ENCODE measurements at regions not wholly inside any gene's neighbourhood (a gene's known extent, or its start where the extent isn't known, plus 50 kb on each side); places are given as distances from the start of the nearest gene placed in this dataset.

- H3K27ac ChIP-seq: no peak overlapping the region
- no peak for TF ChIP-seq ZFX (IDR thresholded peaks at IDR 0.05; ENCODE audit: borderline replicate concordance)
- TF ChIP-seq, protein P1, sequence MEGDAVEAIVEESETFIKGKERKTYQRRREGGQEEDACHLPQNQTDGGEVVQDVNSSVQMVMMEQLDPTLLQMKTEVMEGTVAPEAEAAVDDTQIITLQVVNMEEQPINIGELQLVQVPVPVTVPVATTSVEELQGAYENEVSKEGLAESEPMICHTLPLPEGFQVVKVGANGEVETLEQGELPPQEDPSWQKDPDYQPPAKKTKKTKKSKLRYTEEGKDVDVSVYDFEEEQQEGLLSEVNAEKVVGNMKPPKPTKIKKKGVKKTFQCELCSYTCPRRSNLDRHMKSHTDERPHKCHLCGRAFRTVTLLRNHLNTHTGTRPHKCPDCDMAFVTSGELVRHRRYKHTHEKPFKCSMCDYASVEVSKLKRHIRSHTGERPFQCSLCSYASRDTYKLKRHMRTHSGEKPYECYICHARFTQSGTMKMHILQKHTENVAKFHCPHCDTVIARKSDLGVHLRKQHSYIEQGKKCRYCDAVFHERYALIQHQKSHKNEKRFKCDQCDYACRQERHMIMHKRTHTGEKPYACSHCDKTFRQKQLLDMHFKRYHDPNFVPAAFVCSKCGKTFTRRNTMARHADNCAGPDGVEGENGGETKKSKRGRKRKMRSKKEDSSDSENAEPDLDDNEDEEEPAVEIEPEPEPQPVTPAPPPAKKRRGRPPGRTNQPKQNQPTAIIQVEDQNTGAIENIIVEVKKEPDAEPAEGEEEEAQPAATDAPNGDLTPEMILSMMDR (IDR thresholded peaks at IDR 0.05): no peak
Measured at GRCh38 chr14:48914921-48915320, 671.3 kb downstream of the RPS29 start.

DNA sequence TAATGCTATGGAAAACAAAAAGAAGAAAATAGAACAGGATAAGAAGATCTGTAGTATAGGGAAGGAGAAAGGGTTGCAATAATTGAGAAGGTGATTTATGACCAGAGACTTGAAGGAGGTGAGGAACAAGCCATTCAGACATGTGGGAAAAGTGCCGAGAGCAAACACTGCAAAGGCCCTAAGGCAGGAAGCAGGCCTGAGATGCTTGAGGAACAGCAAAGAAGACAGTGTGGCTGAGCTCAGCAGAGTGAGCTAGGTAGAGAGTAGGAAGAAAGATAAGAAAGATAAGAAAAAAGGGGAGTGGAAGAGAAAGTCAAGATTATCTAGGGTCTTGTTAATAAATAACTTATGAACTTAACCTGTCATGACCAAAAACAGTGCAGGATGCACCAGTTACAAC is 671.8 kb downstream of the RPS29 start:
- no peak overlapping the region for H3K27ac ChIP-seq
- TF ChIP-seq, protein P1 (IDR thresholded peaks at IDR 0.05): no peak
- no peak for TF ChIP-seq ZFX (IDR thresholded peaks at IDR 0.05; ENCODE audit: borderline replicate concordance)

- no peak overlapping the region for H3K27ac ChIP-seq
- TF ChIP-seq ZFX (IDR thresholded peaks at IDR 0.05; ENCODE audit: borderline replicate concordance): no peak
- TF ChIP-seq, protein P1 (IDR thresholded peaks at IDR 0.05): no peak
Measured at GRCh38 chr14:48900565-48900964, 685.6 kb downstream of the RPS29 start.

GRCh38 chr14:48890333-48890732 is 695.8 kb downstream of the RPS29 start:
- H3K27ac ChIP-seq: no peak overlapping the region
- TF ChIP-seq, protein P1 (IDR thresholded peaks at IDR 0.05): no peak
- no peak for TF ChIP-seq ZFX (IDR thresholded peaks at IDR 0.05; ENCODE audit: borderline replicate concordance)

DNA sequence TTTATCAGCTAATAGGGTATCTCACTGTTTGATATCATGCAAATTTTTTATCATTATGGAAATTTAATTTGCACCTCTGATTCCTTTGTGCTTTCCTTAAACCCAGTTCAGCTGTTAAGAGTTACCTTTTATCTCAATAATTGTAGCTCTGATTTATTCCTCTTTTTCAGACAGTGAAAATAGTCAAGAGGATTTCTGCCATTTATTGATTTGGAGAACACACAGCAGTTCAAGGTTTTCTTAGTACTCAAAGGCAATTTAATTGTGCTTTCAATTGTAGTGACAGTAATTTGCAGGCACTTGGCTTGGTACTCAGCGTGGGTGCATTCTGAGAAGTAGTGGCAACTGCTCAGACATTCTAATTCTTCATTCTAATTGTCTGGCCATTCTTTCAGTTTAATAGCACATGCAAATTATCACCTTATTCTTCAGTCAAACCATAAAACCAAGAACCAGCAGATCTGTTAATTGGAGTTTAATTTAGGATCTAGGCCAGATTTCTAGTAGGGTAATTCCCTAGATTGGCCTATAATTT is 709.3 kb downstream of the RPS29 start:
- TF ChIP-seq, protein P1 (IDR thresholded peaks at IDR 0.05): no peak
- no peak for TF ChIP-seq ZFX (IDR thresholded peaks at IDR 0.05; ENCODE audit: borderline replicate concordance)
- H3K27ac ChIP-seq: no peak overlapping the region

DNA sequence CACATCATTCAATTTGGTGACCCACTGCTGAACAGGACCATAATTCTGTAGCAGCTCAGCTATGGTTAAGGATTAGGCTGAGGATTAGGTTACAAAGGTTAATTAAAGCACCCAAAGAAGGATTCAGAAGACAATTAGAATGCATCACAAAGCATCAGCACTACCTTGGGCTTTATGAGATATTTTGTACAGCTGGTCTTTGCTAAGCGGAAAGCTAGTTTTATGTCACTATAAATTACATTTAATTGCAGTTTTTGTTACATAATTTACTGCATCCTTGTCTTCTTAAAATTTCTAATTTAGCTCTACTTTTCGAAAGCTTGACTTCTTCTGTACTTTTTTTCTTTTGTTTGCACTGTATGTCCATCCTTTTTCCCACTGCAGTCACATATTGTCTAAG is 711.5 kb downstream of the RPS29 start:
- no peak overlapping the region for H3K27ac ChIP-seq
- TF ChIP-seq, protein P1 (IDR thresholded peaks at IDR 0.05): no peak
- no peak for TF ChIP-seq ZFX (IDR thresholded peaks at IDR 0.05; ENCODE audit: borderline replicate concordance)

DNA sequence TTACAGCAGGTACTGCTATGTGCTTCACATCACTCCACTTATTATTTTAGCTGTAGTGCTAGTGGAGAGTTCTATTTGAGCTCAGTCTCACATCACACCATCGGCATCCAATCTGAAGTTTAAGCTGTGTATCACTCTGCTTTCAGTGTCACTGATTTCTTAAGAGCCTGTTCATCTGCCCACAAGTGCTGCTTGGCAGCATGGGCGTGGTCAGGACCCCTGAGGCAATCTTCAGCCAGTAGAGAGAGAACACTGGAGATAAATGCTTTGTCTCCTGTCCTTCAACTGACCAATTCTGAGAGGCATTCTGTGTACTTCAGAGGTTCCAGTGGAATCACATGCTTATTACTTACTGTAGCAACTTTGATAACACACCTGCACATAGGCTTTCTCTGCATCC is 728.8 kb downstream of the RPS29 start:
- no peak overlapping the region for H3K27ac ChIP-seq
- TF ChIP-seq ZFX (IDR thresholded peaks at IDR 0.05; ENCODE audit: borderline replicate concordance): no peak
- TF ChIP-seq, protein P1 (IDR thresholded peaks at IDR 0.05): no peak

All from 22Rv1 (cell line).